ENCODE measurements at regions not wholly inside any gene's neighbourhood (a gene's known extent, or its start where the extent isn't known, plus 50 kb on each side); places are given as distances from the start of the nearest gene placed in this dataset.

- TF ChIP-seq CTCF (IDR thresholded peaks at IDR 0.05; ENCODE audit: low read depth, low read length), result no peak
- Histone ChIP-seq H3K4me3 (ENCODE audit: low read depth, low read length) (no peak overlapping the region), H3K27me3 (ENCODE audit: control insufficient read depth, insufficient read depth, low read length) (no peaks in the 10 kb centered on the region), H3K27ac (ENCODE audit: low read depth, low read length) (no peak overlapping the region), H3K9me3 (ENCODE audit: control insufficient read depth, insufficient read depth, low read length) (no peaks in the 10 kb centered on the region)
- DNase-seq (ENCODE audit: low read depth, low spot score), result no peak
- CTCF ChIA-PET, result no interaction called here
- POLR2A ChIA-PET, result no interaction called here
Measured at GRCh38 chr3:144317961-144318360, 346.3 kb downstream of the DIPK2A start.

- Histone ChIP-seq H3K4me3 (ENCODE audit: low read depth, low read length) (no peak overlapping the region), H3K9me3 (ENCODE audit: control insufficient read depth, insufficient read depth, low read length) (no peaks in the 10 kb centered on the region), H3K27me3 (ENCODE audit: control insufficient read depth, insufficient read depth, low read length) (no peaks in the 10 kb centered on the region), H3K27ac (ENCODE audit: low read depth, low read length) (no peak overlapping the region)
- ChIA-PET CTCF (no interaction called here), POLR2A (no interaction called here)
- no peak for DNase-seq (ENCODE audit: low read depth, low spot score)
- TF ChIP-seq CTCF (IDR thresholded peaks at IDR 0.05; ENCODE audit: low read depth, low read length), result no peak
Measured at GRCh38 chr3:144324076-144324475, 352.5 kb downstream of the DIPK2A start.

GRCh38 chr3:144332868-144333267 lies 361.2 kb downstream of the DIPK2A start:
- CTCF ChIA-PET, result no interaction called here
- Histone ChIP-seq H3K9me3 (ENCODE audit: control insufficient read depth, insufficient read depth, low read length) (no peaks in the 10 kb centered on the region), H3K4me3 (ENCODE audit: low read depth, low read length) (no peak overlapping the region), H3K27ac (ENCODE audit: low read depth, low read length) (no peak overlapping the region), H3K27me3 (ENCODE audit: control insufficient read depth, insufficient read depth, low read length) (no peaks in the 10 kb centered on the region)
- no peak for TF ChIP-seq CTCF (IDR thresholded peaks at IDR 0.05; ENCODE audit: low read depth, low read length)
- POLR2A ChIA-PET, result no interaction called here
- DNase-seq (ENCODE audit: low read depth, low spot score), result no peak

- CTCF ChIA-PET, result no interaction called here
- DNase-seq (ENCODE audit: low read depth, low spot score), result no peak
Measured at GRCh38 chr3:144341471-144341870, 369.8 kb downstream of the DIPK2A start.

GRCh38 chr3:144343343-144343742 lies 371.7 kb downstream of the DIPK2A start:
- no peak for TF ChIP-seq CTCF (IDR thresholded peaks at IDR 0.05; ENCODE audit: low read depth, low read length)
- CTCF ChIA-PET, result no interaction called here
- POLR2A ChIA-PET, result no interaction called here
- H3K4me3 ChIP-seq (ENCODE audit: low read depth, low read length), result no peak overlapping the region
- H3K27ac ChIP-seq (ENCODE audit: low read depth, low read length), result no peak overlapping the region
- H3K27me3 ChIP-seq (ENCODE audit: control insufficient read depth, insufficient read depth, low read length), result no peaks in the 10 kb centered on the region
- DNase-seq (ENCODE audit: low read depth, low spot score), result no peak
- no peaks in the 10 kb centered on the region for H3K9me3 ChIP-seq (ENCODE audit: control insufficient read depth, insufficient read depth, low read length)

More at GRCh38 chr3:144341471-144341870, 369.8 kb downstream of the DIPK2A start:
- Histone ChIP-seq H3K9me3 (ENCODE audit: control insufficient read depth, insufficient read depth, low read length) (no peaks in the 10 kb centered on the region), H3K27ac (ENCODE audit: low read depth, low read length) (no peak overlapping the region), H3K27me3 (ENCODE audit: control insufficient read depth, insufficient read depth, low read length) (no peaks in the 10 kb centered on the region), H3K4me3 (ENCODE audit: low read depth, low read length) (no peak overlapping the region)
- TF ChIP-seq CTCF (IDR thresholded peaks at IDR 0.05; ENCODE audit: low read depth, low read length), result no peak
- POLR2A ChIA-PET, result no interaction called here
